ENCODE measurements at regions not wholly inside any gene's neighbourhood (a gene's known extent, or its start where the extent isn't known, plus 50 kb on each side); places are given as distances from the start of the nearest gene placed in this dataset.

DNA sequence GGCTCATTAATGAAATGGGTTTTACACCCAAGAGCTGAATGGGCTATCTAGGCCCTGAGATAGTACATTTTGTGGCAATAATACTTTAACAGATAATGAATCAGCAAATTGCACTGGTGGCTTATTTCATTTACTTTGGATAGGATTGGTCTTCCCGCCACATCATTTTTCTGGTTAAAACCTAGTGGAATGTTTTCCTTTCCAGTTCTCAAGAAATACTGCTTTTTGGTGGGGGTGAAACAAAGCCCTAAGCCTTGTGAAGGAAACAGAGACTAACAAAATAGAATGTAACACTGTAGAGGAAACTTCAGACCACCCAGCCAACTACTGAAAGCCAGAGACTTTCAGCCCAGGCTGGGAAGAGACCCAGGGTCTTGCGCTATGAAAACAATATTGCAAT is 172.2 kb downstream of the HHIPL2 start:
- Histone ChIP-seq H3K27me3 (ENCODE audit: control insufficient read depth, low read length) (no peaks in the 10 kb centered on the region), H3K9me2 (replicated peaks; ENCODE audit: control insufficient read depth, low read length) (no peaks in the 10 kb centered on the region), H3K4me1 (ENCODE audit: control insufficient read depth, low read length) (no peaks in the 10 kb centered on the region), H3K4me2 (ENCODE audit: low read length) (no peak overlapping the region), H3K27ac (ENCODE audit: low read depth, low read length) (no peak overlapping the region), H3K36me3 (ENCODE audit: control insufficient read depth, low read length) (no peaks in the 10 kb centered on the region), H3K79me2 (ENCODE audit: control insufficient read depth, low read length) (no peaks in the 10 kb centered on the region), H4K20me1 (ENCODE audit: control insufficient read depth, insufficient read depth, low read depth, low read length) (no peaks in the 10 kb centered on the region), H3K4me3 (ENCODE audit: low read length) (no peak overlapping the region), H3K9me3 (ENCODE audit: control insufficient read depth, insufficient read depth, low read length) (no peaks in the 10 kb centered on the region), H3F3A (ENCODE audit: control insufficient read depth, insufficient read depth) (no peaks in the 10 kb centered on the region)
- TF ChIP-seq EZH2phosphoT487 (IDR thresholded peaks at IDR 0.05; ENCODE audit: borderline replicate concordance, low read length): no peak
- TF ChIP-seq, protein P1, sequence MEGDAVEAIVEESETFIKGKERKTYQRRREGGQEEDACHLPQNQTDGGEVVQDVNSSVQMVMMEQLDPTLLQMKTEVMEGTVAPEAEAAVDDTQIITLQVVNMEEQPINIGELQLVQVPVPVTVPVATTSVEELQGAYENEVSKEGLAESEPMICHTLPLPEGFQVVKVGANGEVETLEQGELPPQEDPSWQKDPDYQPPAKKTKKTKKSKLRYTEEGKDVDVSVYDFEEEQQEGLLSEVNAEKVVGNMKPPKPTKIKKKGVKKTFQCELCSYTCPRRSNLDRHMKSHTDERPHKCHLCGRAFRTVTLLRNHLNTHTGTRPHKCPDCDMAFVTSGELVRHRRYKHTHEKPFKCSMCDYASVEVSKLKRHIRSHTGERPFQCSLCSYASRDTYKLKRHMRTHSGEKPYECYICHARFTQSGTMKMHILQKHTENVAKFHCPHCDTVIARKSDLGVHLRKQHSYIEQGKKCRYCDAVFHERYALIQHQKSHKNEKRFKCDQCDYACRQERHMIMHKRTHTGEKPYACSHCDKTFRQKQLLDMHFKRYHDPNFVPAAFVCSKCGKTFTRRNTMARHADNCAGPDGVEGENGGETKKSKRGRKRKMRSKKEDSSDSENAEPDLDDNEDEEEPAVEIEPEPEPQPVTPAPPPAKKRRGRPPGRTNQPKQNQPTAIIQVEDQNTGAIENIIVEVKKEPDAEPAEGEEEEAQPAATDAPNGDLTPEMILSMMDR (IDR thresholded peaks at IDR 0.05; ENCODE audit: low read depth, low read length, poor library complexity, severe bottlenecking): no peak

DNA sequence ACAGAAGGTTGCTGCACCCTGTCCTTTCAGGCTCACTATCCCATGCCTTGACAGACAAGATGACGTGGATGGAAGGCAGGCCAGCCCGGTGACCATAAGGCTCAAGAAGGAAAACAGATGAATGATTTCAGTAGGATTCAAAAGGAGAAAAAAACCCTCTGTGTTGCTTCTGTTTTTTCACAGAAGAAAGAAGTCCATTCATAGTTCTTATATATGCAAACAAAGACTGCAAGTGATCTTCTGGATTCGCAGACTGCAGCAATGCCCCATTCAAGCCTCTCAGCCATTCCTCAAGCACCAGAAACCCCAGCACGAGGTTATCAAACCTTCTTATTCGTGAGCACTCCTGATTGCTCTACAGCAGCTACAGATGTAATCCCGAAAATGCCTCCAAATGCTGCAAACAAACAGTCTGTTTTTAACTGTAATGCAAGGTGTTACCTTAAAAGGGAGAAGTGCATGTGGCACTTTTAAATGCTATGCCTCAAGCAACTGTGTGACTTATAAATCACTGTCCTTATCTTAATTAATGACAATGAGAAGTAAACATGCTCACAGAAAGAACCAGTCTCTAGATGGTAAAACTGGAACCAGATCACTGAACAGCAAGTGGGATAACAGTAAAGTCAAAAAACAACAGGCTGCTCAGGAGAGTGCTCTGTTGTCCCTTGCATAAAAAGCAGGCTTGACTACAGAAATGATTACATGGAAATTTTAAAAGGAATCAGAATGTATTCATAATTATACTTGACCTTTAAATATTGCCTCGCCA is 173.9 kb downstream of the HHIPL2 start:
- no peaks in the 10 kb centered on the region for H3K27me3 ChIP-seq (ENCODE audit: control insufficient read depth, low read length)
- no peak overlapping the region for H3K4me3 ChIP-seq (ENCODE audit: low read length)
- no peaks in the 10 kb centered on the region for H3K4me1 ChIP-seq (ENCODE audit: control insufficient read depth, low read length)
- no peak overlapping the region for H3K4me2 ChIP-seq (ENCODE audit: low read length)
- H3K36me3 ChIP-seq (ENCODE audit: control insufficient read depth, low read length): no peaks in the 10 kb centered on the region
- H3K79me2 ChIP-seq (ENCODE audit: control insufficient read depth, low read length): no peaks in the 10 kb centered on the region
- no peaks in the 10 kb centered on the region for H3F3A ChIP-seq (ENCODE audit: control insufficient read depth, insufficient read depth)
- no peaks in the 10 kb centered on the region for H3K9me2 ChIP-seq (replicated peaks; ENCODE audit: control insufficient read depth, low read length)
- H4K20me1 ChIP-seq (ENCODE audit: control insufficient read depth, insufficient read depth, low read depth, low read length): no peaks in the 10 kb centered on the region
- no peak for TF ChIP-seq EZH2phosphoT487 (IDR thresholded peaks at IDR 0.05; ENCODE audit: borderline replicate concordance, low read length)
- TF ChIP-seq, protein P1 (IDR thresholded peaks at IDR 0.05; ENCODE audit: low read depth, low read length, poor library complexity, severe bottlenecking): no peak
- H3K9me3 ChIP-seq (ENCODE audit: control insufficient read depth, insufficient read depth, low read length): no peaks in the 10 kb centered on the region
- H3K27ac ChIP-seq (ENCODE audit: low read depth, low read length): no peak overlapping the region

DNA sequence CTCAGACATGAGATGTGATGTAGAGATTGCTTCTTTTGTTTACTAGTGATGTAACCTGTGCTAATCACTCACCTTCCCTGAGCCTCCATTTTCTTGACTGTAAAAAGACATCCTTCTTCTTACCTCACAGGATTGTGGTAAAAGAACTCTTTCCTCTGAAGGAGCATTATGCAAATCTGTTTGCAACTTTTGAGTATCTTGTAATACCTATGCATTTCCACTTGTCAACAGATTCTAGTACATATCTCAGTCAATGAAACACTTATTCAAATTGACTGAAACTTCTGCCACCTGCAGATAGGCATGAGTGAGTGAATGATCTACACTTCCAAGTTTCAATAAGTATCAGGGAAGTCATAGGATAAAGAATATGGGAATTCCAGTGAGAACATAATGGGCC is 174.7 kb downstream of the HHIPL2 start:
- H3K9me3 ChIP-seq (ENCODE audit: control insufficient read depth, insufficient read depth, low read length): no peaks in the 10 kb centered on the region
- no peaks in the 10 kb centered on the region for H3F3A ChIP-seq (ENCODE audit: control insufficient read depth, insufficient read depth)
- H3K79me2 ChIP-seq (ENCODE audit: control insufficient read depth, low read length): no peaks in the 10 kb centered on the region
- H4K20me1 ChIP-seq (ENCODE audit: control insufficient read depth, insufficient read depth, low read depth, low read length): no peaks in the 10 kb centered on the region
- H3K27ac ChIP-seq (ENCODE audit: low read depth, low read length): no peak overlapping the region
- no peak for TF ChIP-seq EZH2phosphoT487 (IDR thresholded peaks at IDR 0.05; ENCODE audit: borderline replicate concordance, low read length)
- TF ChIP-seq, protein P1 (IDR thresholded peaks at IDR 0.05; ENCODE audit: low read depth, low read length, poor library complexity, severe bottlenecking): no peak
- H3K27me3 ChIP-seq (ENCODE audit: control insufficient read depth, low read length): no peaks in the 10 kb centered on the region
- no peak overlapping the region for H3K4me3 ChIP-seq (ENCODE audit: low read length)
- no peaks in the 10 kb centered on the region for H3K36me3 ChIP-seq (ENCODE audit: control insufficient read depth, low read length)
- H3K9me2 ChIP-seq (replicated peaks; ENCODE audit: control insufficient read depth, low read length): no peaks in the 10 kb centered on the region
- no peaks in the 10 kb centered on the region for H3K4me1 ChIP-seq (ENCODE audit: control insufficient read depth, low read length)
- H3K4me2 ChIP-seq (ENCODE audit: low read length): no peak overlapping the region
